ENCODE measurements at regions not wholly inside any gene's neighbourhood (a gene's known extent, or its start where the extent isn't known, plus 50 kb on each side); places are given as distances from the start of the nearest gene placed in this dataset.

DNA sequence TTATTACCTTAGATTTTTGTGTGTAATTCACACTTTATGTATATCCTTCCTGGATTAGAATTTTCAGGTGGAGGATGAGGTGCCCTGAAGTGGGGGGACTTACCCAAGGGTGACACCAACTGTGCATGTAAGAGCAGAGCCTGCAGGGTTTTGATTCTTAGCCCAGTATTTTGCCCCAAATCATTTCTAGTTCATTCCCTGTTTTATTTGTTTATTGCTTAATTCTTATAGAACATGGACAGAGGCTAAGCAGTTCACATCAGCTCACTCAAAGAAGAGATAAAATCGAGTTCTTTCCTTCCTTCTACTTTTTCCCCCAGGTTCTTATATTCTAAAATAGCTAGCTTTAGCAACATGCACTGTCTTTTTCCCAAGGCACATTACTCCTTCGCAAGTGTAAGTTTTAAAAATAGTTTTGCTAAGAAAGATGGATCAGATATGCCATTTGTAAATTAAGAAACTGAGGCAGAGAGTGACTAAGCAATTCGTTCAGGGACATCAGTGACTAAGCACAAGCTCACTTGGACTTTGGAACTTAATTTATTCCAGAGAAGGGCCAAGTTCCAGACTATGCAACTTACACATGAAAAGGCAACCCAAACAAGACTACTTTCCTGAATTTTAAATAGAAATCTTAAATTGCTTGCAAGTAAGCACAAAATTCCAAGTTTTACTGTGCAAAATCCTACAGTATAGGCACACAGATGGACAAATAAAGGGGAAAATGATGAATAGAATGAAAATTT is 427.9 kb upstream of the POU3F3 start:
- DNase-seq, result no peak
- Histone ChIP-seq H3K27me3 (no peaks in the 10 kb centered on the region), H3K9me3 (no peaks in the 10 kb centered on the region), H3K36me3 (no peaks in the 10 kb centered on the region), H3K4me1 (no peaks in the 10 kb centered on the region), H3K4me3 (no peak overlapping the region), H3K27ac (no peak overlapping the region)
- no peak for ATAC-seq (ENCODE audit: low FRiP score in 2 of 2)
- no peak for TF ChIP-seq POLR2A (IDR thresholded peaks at IDR 0.05)
- TF ChIP-seq CTCF (IDR thresholded peaks at IDR 0.05), result no peak
- TF ChIP-seq POLR2AphosphoS5 (IDR thresholded peaks at IDR 0.05), result no peak
- no peak for TF ChIP-seq EP300 (IDR thresholded peaks at IDR 0.05)
- 82 to 84% methylated on average over 3 of the region's 3 CpGs for WGBS, 2 donors

- Histone ChIP-seq H3K4me3 (no peak overlapping the region), H3K36me3 (no peaks in the 10 kb centered on the region), H3K4me1 (no peaks in the 10 kb centered on the region), H3K27ac (no peak overlapping the region), H3K9me3 (no peaks in the 10 kb centered on the region), H3K27me3 (no peaks in the 10 kb centered on the region)
- no peak for TF ChIP-seq EP300 (IDR thresholded peaks at IDR 0.05)
- DNase-seq (no peak), ATAC-seq (ENCODE audit: low FRiP score in 2 of 2) (no peak)
- 35 to 38% methylated on average over 1 of the region's 1 CpG for WGBS, 2 donors
Measured at GRCh38 chr2:104428155-104428554, 425.8 kb upstream of the POU3F3 start.

DNA sequence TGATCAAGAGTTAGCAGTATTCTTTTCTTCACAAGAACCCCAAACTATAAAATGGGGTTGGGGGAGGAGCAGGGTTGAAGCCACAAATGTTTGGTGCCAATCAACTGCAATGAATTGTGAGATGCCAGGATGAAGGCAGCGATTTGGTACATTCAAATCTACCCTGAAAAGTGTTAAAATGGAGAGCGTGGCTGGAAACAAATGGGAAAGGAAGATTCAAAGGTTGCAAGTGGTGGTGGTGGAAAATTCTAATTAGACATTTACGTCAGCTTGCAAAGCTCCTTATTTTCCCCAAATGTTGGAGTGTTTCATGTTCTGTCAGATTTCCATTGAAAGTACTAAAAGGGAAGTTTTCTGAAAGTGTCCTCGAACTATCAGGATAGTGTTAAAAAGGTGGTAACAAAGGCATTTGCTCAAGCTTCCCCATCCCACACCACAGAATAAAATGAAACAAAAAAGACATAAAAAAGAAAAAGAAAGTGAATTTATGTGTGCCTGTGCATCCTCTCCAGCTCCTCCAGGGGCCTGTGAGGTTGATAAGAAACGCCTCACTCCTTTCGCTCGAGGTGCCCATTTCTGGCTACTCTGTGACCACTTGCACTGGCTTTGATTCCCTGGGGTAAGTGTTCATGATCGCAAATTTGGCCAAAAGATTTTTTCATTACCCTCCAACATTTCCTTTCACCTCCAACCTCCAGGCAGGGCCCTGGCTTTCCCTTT is 424.1 kb upstream of the POU3F3 start:
- TF ChIP-seq POLR2A (IDR thresholded peaks at IDR 0.05) (no peak), POLR2AphosphoS5 (IDR thresholded peaks at IDR 0.05) (no peak), EP300 (IDR thresholded peaks at IDR 0.05) (no peak), CTCF (IDR thresholded peaks at IDR 0.05) (no peak)
- Histone ChIP-seq H3K27me3 (no peaks in the 10 kb centered on the region), H3K9me3 (no peaks in the 10 kb centered on the region), H3K4me1 (peaks cover 0 to 6% (median 0%) of the 10 kb centered on the region in 4 donors), H3K4me3 (no peak overlapping the region), H3K36me3 (no peaks in the 10 kb centered on the region), H3K27ac (no peak overlapping the region)
- 89 to 92% methylated on average over 8 of the region's 8 CpGs for WGBS, 2 donors
- DNase-seq (no peak), ATAC-seq (ENCODE audit: low FRiP score in 2 of 2) (no peak)

DNA sequence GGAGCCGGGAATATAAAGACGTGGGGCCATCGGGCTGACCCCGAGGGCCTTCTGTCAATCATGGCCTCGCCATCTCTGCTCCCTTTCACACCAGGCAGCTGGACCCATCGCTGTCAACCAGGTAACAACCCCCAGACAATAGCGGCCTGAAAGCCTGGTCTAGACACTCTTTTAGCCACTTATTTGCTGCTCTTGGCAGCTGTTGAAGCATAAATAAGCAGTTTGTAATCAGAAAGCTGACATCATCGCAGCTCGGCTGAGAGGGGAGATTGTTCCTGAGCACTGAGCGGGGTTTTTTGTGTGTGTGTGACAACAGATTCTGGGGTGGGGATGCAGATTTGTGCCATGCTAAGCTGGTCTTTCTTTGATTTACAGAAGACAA is 423.6 kb upstream of the POU3F3 start:
- no peak for TF ChIP-seq POLR2AphosphoS5 (IDR thresholded peaks at IDR 0.05)
- TF ChIP-seq CTCF (IDR thresholded peaks at IDR 0.05), result no peak
- TF ChIP-seq POLR2A (IDR thresholded peaks at IDR 0.05), result no peak
- no peak for TF ChIP-seq EP300 (IDR thresholded peaks at IDR 0.05)
- Histone ChIP-seq H3K9me3 (no peaks in the 10 kb centered on the region), H3K4me3 (no peak overlapping the region), H3K36me3 (no peaks in the 10 kb centered on the region), H3K4me1 (peaks cover 0 to 6% (median 0%) of the 10 kb centered on the region in 4 donors), H3K27ac (no peak overlapping the region), H3K27me3 (no peaks in the 10 kb centered on the region)
- DNase-seq (no peak), ATAC-seq (ENCODE audit: low FRiP score in 2 of 2) (no peak)
- WGBS, 2 donors, result 85 to 94% methylated on average over 10 of the region's 10 CpGs

DNA sequence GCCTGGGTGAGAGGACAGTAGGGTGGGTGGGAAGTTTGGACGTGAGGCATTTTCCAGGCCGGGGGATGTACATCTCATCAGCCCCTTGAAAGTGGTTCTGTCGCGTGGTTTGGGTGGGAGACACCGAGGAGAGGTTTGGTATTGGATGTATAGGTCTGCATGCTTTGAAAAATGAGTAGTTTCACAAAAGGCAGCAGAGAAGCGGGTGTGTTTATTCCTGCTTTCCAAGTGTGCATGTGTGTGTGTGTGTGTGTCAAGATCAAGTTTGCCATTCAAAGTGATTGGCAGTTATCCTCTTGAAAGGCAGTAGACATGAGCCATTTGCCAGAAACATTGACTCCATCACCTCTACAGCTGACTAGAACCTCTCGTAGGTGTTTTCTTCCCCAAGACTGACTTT is 423.1 kb upstream of the POU3F3 start:
- Histone ChIP-seq H3K4me3 (no peak overlapping the region), H3K4me1 (peaks cover 0 to 6% (median 0%) of the 10 kb centered on the region in 4 donors), H3K27me3 (no peaks in the 10 kb centered on the region), H3K27ac (no peak overlapping the region), H3K9me3 (no peaks in the 10 kb centered on the region), H3K36me3 (no peaks in the 10 kb centered on the region)
- WGBS, 2 donors, result 89 to 91% methylated on average over 7 of the region's 7 CpGs
- DNase-seq (no peak), ATAC-seq (ENCODE audit: low FRiP score in 2 of 2) (no peak)
- TF ChIP-seq POLR2A (IDR thresholded peaks at IDR 0.05) (no peak), CTCF (IDR thresholded peaks at IDR 0.05) (no peak), EP300 (IDR thresholded peaks at IDR 0.05) (no peak), POLR2AphosphoS5 (IDR thresholded peaks at IDR 0.05) (no peak)

Data from upper lobe of left lung (tissue), 6 donors.